Stomach (tissue), 4 donors: ENCODE measurements at regions not wholly inside any gene's neighbourhood (a gene's known extent, or its start where the extent isn't known, plus 50 kb on each side); places are given as distances from the start of the nearest gene placed in this dataset.

ENCODE experiments used
- CTCF ChIP-seq, 7 experiments: fragments of 450-650 bp in 4 of 7; fragments of 200-600 bp in 3 of 7; sonication (generic) in 3 of 7; IDR thresholded peaks; one replicate each; pipeline ENCODE4 v1.5.1; 2016 to 2019; ENCODE audit warnings: antibody characterized with exemption in 7 of 7, control low read depth in 2 of 7, mild to moderate bottlenecking in 1 of 7
- POLR2A ChIP-seq, 4 donors: fragments of 450-650 bp; IDR thresholded peaks; one replicate each; pipeline ENCODE4 v1.6.1; 2016; ENCODE audit warnings: antibody characterized with exemption in 4 of 4, control low read depth in 2 of 4, mild to moderate bottlenecking in 1 of 4, moderate library complexity in 1 of 4

GRCh38 chr11:134581121-134581626 lies 169.1 kb upstream of the B3GAT1 start:
- TF ChIP-seq CTCF (IDR thresholded peaks at IDR 0.05) (no peak), POLR2A (IDR thresholded peaks at IDR 0.05) (no peak)
